ENCODE measurements at regions not wholly inside any gene's neighbourhood (a gene's known extent, or its start where the extent isn't known, plus 50 kb on each side); places are given as distances from the start of the nearest gene placed in this dataset.

DNA sequence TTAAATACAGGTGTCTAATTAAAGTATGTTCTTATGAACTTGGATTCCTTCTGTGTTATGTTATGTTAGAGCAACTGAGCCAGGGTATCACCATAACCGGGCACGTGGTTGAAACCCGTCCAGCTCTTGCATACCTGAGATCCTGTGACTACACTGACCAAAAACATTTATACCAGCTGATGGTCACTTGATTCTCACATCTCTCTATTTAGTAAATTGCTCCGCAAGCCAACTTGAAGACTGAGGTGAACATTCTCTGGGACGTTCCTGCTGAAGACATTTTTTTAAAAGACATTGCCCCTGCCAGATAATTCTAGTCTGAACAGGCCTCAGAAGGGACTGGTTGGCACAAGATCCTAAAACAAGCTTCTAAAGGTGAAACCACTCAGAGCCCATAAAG is 550.0 kb upstream of the DIPK2B start (continued):
- TF ChIP-seq, protein P1, sequence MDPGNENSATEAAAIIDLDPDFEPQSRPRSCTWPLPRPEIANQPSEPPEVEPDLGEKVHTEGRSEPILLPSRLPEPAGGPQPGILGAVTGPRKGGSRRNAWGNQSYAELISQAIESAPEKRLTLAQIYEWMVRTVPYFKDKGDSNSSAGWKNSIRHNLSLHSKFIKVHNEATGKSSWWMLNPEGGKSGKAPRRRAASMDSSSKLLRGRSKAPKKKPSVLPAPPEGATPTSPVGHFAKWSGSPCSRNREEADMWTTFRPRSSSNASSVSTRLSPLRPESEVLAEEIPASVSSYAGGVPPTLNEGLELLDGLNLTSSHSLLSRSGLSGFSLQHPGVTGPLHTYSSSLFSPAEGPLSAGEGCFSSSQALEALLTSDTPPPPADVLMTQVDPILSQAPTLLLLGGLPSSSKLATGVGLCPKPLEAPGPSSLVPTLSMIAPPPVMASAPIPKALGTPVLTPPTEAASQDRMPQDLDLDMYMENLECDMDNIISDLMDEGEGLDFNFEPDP (CRISPR knock-in tag; IDR thresholded peaks at IDR 0.05), result no peak
- TF ChIP-seq, protein P2, sequence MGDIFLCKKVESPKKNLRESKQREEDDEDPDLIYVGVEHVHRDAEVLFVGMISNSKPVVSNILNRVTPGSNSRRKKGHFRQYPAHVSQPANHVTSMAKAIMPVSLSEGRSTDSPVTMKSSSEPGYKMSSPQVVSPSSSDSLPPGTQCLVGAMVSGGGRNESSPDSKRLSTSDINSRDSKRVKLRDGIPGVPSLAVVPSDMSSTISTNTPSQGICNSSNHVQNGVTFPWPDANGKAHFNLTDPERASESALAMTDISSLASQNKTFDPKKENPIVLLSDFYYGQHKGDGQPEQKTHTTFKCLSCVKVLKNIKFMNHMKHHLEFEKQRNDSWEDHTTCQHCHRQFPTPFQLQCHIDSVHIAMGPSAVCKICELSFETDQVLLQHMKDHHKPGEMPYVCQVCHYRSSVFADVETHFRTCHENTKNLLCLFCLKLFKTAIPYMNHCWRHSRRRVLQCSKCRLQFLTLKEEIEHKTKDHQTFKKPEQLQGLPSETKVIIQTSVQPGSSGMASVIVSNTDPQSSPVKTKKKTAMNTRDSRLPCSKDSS (IDR thresholded peaks at IDR 0.05; ENCODE audit: low read depth, partially characterized antibody), result no peak
- TF ChIP-seq, protein P3, sequence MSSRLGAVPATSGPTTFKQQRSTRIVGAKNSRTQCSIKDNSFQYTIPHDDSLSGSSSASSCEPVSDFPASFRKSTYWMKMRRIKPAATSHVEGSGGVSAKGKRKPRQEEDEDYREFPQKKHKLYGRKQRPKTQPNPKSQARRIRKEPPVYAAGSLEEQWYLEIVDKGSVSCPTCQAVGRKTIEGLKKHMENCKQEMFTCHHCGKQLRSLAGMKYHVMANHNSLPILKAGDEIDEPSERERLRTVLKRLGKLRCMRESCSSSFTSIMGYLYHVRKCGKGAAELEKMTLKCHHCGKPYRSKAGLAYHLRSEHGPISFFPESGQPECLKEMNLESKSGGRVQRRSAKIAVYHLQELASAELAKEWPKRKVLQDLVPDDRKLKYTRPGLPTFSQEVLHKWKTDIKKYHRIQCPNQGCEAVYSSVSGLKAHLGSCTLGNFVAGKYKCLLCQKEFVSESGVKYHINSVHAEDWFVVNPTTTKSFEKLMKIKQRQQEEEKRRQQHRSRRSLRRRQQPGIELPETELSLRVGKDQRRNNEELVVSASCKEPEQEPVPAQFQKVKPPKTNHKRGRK (tag; IDR thresholded peaks at IDR 0.05), result no peak
- no peak for TF ChIP-seq NFRKB (IDR thresholded peaks at IDR 0.05; ENCODE audit: low read depth)

DNA sequence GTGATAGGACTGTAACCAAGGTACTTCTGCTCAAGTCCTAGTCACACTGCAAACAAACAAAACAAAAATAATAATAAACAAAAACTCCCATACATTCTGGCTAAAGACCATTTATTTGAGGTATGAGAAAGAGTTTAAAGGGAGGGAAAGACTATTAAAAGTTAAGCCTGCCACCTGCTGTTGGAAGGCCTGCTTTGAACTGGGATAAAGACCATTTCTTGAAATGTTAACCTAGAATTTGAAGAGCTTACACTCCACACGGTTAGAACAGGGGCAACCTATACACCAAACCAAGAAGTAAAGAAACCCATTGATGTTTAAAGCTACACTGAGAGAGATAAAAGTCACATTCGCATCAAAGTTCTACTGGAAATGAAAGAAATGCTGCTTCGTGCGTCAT is 548.7 kb upstream of the DIPK2B start:
- no peak overlapping the region for H2AFZ ChIP-seq (ENCODE audit: low read depth, low read length)
- FAIRE-seq (no peak), DNase-seq (ENCODE audit: extremely low read depth in 1 of 4, low spot score in 3 of 4) (no peak), ATAC-seq (no peak)
- H3K9ac ChIP-seq (ENCODE audit: insufficient read depth in 1 of 2, low read depth in 2 of 2, low read length in 2 of 2), result no peak overlapping the region
- ChIA-PET POLR2A (no interaction called here), CTCF (ENCODE audit: low intra/inter-chr PET ratio) (no interaction called here)
- no peaks in the 10 kb centered on the region for H4K20me1 ChIP-seq (replicated peaks; ENCODE audit: control insufficient read depth, insufficient read depth, low read length)
- no peak overlapping the region for H3K4me2 ChIP-seq (ENCODE audit: insufficient read depth, low read length)
- WGBS (ENCODE audit: insufficient coverage, low coverage, missing lambda C conversion rate), result 26% methylated on average over 4 of the region's 4 CpGs
- no peaks in the 10 kb centered on the region for H3K9me1 ChIP-seq (ENCODE audit: control insufficient read depth, insufficient read depth, low read length)
- peaks cover 4% of the 10 kb centered on the region; the same call in 1 of the 3 replicates for H3K36me3 ChIP-seq (ENCODE audit: control insufficient read depth, insufficient read depth, low read length)
- no TSS peak for BruUV-seq (replicated peaks)
- H3K4me1 ChIP-seq (replicated peaks in 1 of 2; ENCODE audit: control insufficient read depth in 2 of 2, insufficient read depth in 2 of 2, low read length in 2 of 2), result no peaks in the 10 kb centered on the region
- no peaks in the 10 kb centered on the region for H3K27me3 ChIP-seq (ENCODE audit: control insufficient read depth in 2 of 2, insufficient read depth in 2 of 2, low read length in 2 of 2)
- H3K27ac ChIP-seq (ENCODE audit: extremely low read depth, low read depth, low read length), result no peak overlapping the region
- intact Hi-C loops (cut with micrococcal nuclease), result no loop called here
- in situ Hi-C loops (cut with MboI), result no loop called here
- no peaks in the 10 kb centered on the region for H3K9me3 ChIP-seq (replicated peaks; ENCODE audit: control insufficient read depth, insufficient read depth, low read depth, low read length)
- no peaks in the 10 kb centered on the region for H3K79me2 ChIP-seq (ENCODE audit: control insufficient read depth, insufficient read depth, low read length)
- H3K4me3 ChIP-seq, result no peak overlapping the region
- TF ChIP-seq RAD21 (CRISPR knock-in tag; conservative IDR thresholded peaks at IDR 0.05 in 1 of 2, IDR thresholded peaks at IDR 0.05 in 1 of 2), result peak in 1 of 2 experiments; percentile 16; a peak in 1 of 4 replicates
- TF ChIP-seq ZNF224 (CRISPR knock-in tag; IDR thresholded peaks at IDR 0.05), result no peak
- no peak for TF ChIP-seq ZNF146 (CRISPR knock-in tag; IDR thresholded peaks at IDR 0.05; ENCODE audit: unreplicated experiment)
- TF ChIP-seq TGIF2 (CRISPR knock-in tag; IDR thresholded peaks at IDR 0.05), result no peak
- TF ChIP-seq, protein P4, sequence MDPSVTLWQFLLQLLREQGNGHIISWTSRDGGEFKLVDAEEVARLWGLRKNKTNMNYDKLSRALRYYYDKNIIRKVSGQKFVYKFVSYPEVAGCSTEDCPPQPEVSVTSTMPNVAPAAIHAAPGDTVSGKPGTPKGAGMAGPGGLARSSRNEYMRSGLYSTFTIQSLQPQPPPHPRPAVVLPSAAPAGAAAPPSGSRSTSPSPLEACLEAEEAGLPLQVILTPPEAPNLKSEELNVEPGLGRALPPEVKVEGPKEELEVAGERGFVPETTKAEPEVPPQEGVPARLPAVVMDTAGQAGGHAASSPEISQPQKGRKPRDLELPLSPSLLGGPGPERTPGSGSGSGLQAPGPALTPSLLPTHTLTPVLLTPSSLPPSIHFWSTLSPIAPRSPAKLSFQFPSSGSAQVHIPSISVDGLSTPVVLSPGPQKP (CRISPR knock-in tag; IDR thresholded peaks at IDR 0.05), result no peak
- TF ChIP-seq NONO (IDR thresholded peaks at IDR 0.05; ENCODE audit: low read depth in 2 of 2, low read length in 1 of 2), result no peak
- TF ChIP-seq, protein P5, sequence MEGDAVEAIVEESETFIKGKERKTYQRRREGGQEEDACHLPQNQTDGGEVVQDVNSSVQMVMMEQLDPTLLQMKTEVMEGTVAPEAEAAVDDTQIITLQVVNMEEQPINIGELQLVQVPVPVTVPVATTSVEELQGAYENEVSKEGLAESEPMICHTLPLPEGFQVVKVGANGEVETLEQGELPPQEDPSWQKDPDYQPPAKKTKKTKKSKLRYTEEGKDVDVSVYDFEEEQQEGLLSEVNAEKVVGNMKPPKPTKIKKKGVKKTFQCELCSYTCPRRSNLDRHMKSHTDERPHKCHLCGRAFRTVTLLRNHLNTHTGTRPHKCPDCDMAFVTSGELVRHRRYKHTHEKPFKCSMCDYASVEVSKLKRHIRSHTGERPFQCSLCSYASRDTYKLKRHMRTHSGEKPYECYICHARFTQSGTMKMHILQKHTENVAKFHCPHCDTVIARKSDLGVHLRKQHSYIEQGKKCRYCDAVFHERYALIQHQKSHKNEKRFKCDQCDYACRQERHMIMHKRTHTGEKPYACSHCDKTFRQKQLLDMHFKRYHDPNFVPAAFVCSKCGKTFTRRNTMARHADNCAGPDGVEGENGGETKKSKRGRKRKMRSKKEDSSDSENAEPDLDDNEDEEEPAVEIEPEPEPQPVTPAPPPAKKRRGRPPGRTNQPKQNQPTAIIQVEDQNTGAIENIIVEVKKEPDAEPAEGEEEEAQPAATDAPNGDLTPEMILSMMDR (IDR thresholded peaks at IDR 0.05 in 2 of 3, conservative IDR thresholded peaks at IDR 0.05 in 1 of 3; ENCODE audit: insufficient read depth in 2 of 3, low read depth in 1 of 3, low read length in 3 of 3), result peak in 2 of 3 experiments; percentile 2 to 23; a peak in 3 of 6 replicates
- TF ChIP-seq ESRRB (CRISPR knock-in tag; IDR thresholded peaks at IDR 0.05; ENCODE audit: borderline replicate concordance), result no peak
- TF ChIP-seq ZNF79 (CRISPR knock-in tag; IDR thresholded peaks at IDR 0.05; ENCODE audit: low read depth), result no peak
